ENCODE measurements at regions not wholly inside any gene's neighbourhood (a gene's known extent, or its start where the extent isn't known, plus 50 kb on each side); places are given as distances from the start of the nearest gene placed in this dataset.

DNA sequence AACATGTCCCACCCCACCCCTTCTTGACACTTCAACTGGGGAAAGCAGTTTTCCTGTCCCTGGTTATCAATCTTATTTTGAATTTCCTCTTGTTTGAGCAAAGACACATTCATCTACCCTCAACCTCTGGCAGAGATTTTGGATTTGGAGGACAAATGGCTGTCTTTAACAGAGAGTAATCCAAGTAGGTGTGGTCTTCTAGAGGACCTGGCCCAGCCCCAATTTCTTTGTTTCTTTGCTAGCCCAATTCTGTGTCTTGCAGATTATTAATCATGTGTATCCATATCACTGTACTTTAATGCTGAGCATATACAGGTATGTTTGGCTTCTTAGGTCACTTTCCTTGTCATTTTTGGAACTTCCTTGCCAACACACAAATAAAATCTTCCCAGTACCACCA, 58.8 kb upstream of the ADCY1 start:
- DNase-seq (ENCODE audit: low read depth): no peak
- TF ChIP-seq, protein P1, sequence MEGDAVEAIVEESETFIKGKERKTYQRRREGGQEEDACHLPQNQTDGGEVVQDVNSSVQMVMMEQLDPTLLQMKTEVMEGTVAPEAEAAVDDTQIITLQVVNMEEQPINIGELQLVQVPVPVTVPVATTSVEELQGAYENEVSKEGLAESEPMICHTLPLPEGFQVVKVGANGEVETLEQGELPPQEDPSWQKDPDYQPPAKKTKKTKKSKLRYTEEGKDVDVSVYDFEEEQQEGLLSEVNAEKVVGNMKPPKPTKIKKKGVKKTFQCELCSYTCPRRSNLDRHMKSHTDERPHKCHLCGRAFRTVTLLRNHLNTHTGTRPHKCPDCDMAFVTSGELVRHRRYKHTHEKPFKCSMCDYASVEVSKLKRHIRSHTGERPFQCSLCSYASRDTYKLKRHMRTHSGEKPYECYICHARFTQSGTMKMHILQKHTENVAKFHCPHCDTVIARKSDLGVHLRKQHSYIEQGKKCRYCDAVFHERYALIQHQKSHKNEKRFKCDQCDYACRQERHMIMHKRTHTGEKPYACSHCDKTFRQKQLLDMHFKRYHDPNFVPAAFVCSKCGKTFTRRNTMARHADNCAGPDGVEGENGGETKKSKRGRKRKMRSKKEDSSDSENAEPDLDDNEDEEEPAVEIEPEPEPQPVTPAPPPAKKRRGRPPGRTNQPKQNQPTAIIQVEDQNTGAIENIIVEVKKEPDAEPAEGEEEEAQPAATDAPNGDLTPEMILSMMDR (IDR thresholded peaks at IDR 0.05; ENCODE audit: low read length, missing control alignments): no peak
- no peak overlapping the region for H3K4me3 ChIP-seq (replicated peaks; ENCODE audit: low read depth, low read length)
